Suprapubic skin (tissue), 4 donors: ENCODE measurements at regions not wholly inside any gene's neighbourhood (a gene's known extent, or its start where the extent isn't known, plus 50 kb on each side); places are given as distances from the start of the nearest gene placed in this dataset.

Source experiments
- CTCF ChIP-seq, 2 donors: fragments of 200-600 bp in 1 of 2; fragments of 450-650 bp in 1 of 2; sonication (generic) in 1 of 2; IDR thresholded peaks; one replicate each; pipeline ENCODE4 v1.5.1; 2016 to 2019; ENCODE audit warnings: antibody characterized with exemption in 2 of 2, mild to moderate bottlenecking in 1 of 2, moderate library complexity in 1 of 2
- EP300 ChIP-seq: sonication (generic); formaldehyde crosslinking; IDR thresholded peaks from one replicate; pipeline ENCODE4 v1.6.1; 2017; ENCODE audit warnings: antibody characterized with exemption
- POLR2AphosphoS5 ChIP-seq, 3 donors: sonication (generic); formaldehyde crosslinking; IDR thresholded peaks; one replicate each; pipeline ENCODE4 v1.6.1; 2017; ENCODE audit warnings: antibody characterized with exemption in 3 of 3

- TF ChIP-seq EP300 (no peak), CTCF (IDR thresholded peaks at IDR 0.05) (no peak), POLR2AphosphoS5 (IDR thresholded peaks at IDR 0.05) (no peak)
These were observed 146.7 kb upstream of the MGMT start for GRCh38 chr10:129320340-129320739.
